ENCODE measurements at regions not wholly inside any gene's neighbourhood (a gene's known extent, or its start where the extent isn't known, plus 50 kb on each side); places are given as distances from the start of the nearest gene placed in this dataset.
A peak's percentile ranks its signal among the peaks of the same experiment; 100 is the strongest.
"Not testable (repeated sequence)": the region's sequence is repeated elsewhere in the genome, so short reads cannot be mapped to it uniquely, and the experiment has no call there.

DNA sequence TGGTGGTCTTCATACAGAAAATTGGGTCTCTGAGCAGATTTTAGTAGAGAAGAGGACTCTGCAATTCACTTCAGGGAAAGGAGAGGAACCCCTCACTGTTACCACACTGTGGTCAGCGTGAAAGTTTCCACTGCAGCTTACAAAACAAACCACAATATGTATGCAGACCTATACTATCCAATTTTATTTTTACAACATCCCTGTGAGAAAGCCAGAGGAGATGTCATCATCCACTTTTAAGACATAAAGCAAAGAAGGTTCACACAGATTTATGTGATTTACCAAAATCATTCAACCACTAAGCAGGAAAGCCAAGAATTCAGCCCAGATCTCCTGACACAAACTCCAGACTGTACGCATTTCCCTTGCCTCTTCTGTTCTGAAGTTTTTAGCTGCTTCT, 442.4 kb downstream of the FRK start:
- DNase-seq = no peak

DNA sequence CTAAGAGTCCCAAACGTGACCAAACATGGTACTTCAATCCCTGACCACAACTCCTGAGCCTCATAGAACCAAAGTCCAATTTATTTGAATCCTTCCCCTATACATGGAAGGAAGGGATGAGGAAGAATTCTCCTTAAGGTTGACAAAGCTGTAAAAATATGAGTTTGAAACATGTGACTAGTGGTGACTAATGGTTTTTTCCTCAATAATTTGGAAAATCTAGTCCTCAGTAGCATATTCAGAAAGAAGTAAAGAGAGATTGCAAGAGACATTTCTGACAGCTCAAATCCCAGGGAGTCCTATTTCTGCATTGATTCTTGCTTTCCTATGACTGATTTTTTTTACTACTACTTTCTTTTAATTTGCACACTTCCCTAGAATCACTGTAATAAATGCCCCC, 443.7 kb downstream of the FRK start:
- no peak for DNase-seq

DNA sequence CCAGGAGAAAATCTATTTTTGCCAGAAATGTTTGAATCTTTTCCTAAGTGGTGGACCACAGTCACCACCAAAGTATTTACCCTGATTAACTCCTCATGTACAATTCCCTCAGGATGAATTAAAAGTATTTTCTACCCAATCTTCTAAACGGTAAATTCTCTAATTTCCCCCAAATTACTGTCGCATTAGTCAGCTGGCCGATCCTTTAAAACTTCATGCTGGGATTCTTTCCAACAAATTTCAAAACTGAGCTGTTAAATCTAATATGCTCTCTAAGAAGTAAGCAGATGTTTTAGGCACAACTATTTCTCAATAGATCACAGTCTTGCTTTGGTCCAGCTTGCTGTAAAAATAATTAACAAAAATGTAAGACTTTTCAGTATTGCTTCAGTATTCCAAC, 447.2 kb downstream of the FRK start:
- peak; percentile 73 for DNase-seq

DNA sequence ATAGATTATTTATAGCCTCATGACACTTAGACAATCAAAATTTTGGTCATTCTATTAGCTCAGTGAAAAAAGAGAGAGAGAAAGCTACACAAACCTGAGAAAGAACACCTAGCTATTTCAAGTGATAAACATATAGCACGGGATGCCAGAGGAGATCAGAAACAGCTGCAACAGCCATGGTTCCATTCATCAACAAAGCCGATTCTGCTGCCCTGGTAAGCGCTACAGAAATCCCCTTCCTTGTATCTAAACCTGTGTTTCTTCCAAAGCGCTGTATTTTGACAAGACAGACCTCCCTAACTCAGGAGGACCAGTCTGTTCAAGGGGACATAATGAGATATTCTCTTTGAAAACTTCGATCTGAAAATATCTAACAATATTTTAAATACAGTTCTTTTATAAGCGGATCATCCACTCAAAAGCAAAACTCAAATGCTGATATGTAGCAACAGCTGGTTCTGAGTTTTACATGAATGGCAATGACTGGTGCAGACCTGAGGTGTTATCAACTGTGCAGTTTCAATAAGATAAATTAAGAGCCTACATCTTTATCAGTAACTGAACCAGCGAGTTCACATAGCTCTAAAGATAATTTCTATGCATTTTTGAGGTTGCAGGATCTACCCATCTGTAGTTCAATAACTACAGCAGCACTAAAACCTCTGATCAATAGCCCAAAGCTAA, 447.8 kb downstream of the FRK start:
- DNase-seq = no peak

DNA sequence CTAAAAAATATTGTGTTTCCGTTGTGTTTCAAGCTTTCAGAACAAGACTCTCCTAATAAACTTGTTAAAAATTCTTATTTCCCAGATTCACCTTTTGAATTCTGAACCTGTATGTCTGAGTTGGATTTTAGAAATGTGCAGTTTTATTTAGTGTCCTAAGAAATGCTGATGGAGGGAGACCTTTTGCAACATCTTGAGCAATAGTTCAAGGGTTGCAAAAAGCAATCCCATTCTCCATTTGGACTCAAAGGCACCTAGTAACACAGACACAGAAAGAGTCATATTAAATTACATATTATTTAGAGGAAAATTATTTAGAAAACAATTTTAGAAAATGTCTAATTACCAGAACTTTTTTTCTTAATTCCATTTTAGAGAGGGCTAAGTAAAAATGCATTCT, 448.5 kb downstream of the FRK start:
- DNase-seq = no peak

DNA sequence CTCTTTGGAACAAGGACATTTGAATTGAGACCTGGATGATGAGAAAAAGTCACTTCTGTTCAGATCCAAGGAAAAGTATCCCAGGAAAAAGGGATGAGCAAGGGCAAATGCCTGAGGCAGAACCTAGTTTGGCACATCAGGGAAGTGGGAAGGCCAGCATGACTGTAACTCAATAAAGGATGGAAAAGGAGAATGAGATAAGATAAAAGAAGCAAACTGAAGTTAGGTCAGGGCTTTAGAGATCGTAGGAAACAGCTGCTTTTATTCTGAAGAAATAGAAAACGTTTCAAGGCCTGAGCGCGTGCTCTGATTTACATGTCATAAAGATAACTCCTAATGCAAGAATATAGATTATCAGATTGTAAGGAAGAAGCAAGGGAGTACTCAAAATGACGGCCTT, 450.0 kb downstream of the FRK start:
- DNase-seq = no peak

DNA sequence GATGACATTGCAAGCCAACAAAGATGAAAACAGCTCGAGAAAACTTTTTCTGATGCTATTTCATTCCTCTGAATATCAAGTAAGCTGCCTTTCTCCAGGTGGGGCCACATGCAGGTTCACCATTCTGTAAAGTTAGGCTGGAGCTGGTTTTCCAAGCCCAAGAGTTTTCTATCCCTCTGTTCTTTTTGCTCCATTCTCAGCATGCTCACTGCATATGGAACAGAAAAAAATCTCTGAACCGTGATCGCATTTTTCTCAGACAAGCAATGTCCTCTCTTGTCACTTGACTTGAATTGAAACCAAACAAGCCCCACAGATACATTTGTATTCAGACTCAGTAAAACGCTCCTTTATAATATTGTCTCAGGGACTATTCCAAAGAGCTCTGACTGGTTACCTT, 451.6 kb downstream of the FRK start:
- no peak for DNase-seq

DNA sequence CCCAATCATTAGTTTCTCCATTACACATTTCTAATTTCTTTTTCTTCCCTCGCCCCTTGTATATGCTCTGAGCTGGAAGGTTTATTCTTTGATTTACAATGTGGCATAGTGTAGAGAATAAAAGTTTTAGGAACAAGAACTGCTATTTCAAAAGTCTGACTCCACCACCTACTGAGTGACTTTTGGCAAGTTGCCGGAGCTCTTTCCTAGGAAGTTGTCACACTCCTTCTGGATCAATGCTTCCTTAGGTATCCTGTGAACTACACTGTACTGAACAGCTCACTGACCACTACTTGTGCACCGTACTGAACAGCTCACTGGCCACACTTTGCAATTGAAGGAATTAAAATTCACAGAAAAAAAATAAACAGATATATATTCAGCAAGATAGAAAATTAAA, 458.2 kb downstream of the FRK start:
- DNase-seq = no peak

DNA sequence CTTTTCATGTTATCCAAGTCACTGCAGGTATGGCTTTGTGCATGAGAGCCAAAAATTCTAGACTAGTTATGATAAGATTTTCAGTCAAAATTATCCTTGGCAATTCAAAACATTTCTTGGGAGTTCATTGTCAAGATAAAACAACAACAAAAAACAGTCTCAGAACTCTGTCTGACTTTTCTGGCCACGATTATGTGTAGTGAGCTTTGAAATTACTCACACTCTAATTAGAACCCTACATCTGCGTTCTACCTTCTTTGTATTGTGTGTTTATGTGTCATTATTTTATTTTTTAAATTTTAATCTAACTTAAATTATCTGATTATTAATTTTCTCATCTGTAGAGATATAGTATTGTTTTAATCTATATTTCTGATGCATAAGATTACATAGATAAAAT, 459.2 kb downstream of the FRK start:
- DNase-seq = no peak

DNA sequence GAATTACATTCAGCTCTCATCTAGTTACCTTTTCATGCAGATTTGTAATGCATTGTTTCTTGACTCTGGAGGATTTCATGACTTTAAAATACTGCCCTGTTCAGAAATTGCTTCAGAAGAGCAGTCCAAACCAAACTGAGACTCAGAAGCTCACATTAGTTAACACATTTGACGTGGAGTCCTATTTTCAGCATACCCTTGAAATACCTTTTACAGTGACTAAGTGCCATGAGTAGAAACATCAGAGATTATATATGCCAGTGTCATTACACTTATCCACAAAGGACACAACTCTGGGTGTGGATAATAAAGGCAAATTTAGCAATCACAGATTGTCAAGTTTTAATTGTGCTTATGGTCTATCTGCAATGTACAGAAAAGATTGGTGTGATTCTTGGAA, 459.6 kb downstream of the FRK start:
- DNase-seq = no peak

DNA sequence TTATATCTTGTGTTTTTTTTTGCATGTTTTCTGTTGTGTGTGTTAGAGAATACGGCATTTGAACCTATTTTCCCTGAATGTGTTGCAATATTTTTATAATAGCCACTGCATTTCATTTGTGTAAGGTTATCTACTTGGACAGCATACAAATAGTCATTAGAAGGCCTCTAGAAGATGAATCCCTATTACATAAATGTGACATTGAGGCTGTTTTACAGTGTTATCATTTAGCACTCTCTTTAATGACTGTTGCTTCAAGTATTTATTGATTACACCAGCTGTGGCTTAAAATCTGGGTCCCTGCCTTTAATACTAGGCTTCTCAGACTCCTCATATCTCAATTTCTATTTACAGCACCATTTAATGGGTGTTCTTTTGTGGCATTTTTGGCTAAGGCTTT, 465.8 kb downstream of the FRK start:
- DNase-seq = no peak

DNA sequence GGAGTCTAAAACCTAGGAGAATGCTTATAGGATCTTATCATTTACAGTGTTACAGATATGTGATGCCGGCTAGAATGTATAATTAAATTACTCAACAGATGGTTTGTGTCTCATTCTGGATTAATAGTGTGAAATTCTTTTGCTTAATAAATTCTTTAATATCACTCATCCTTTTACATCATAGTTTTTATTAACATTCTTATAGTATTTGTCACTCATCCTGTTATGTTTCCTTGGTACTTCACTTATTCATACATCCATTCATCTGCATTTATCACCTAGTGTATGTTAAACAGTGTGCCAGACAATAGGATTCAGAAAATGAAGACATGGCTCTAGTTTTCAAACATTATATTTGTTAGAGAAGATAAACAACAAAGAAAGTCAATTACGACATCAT, 468.7 kb downstream of the FRK start:
- DNase-seq = peak; percentile 2

DNA sequence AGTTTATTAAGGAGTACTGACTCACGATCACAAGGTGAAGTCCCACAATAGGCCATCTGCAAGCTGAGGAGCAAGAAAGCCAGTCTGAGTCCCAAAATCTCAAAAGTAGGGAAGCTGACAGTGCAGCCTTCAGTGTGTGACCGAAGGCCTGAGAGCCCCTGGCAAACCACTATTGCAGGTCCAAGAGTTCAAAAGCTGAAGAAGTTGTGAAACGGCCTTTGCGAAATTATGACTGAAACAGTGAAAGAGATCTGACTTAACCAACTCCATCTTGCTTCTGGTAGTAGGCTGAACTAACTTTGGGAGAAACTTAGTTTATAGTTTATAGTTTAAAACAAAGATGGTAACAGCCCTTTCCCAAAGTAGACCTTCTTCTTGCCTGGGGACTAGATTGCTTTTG, 471.6 kb downstream of the FRK start:
- DNase-seq = not testable (repeated sequence)

DNA sequence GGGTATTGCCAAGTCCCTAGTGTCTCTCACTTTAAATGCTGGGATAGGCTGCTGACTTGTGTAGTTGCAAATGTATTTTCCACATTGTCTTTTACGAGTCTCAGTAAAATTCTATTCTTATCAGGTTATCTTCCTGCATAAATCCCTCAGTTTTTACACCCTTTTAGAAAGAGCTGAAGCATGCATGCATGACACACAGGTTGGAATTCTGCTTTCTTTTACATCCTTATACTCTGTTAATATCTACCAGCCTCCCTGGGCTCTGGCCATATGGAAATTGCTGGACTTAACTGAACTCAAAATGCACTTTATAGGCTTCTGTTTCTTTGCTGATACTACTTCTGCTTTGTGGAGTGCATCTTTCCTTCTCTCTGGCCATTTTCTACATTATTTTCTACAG, 477.4 kb downstream of the FRK start:
- no peak for DNase-seq

DNA sequence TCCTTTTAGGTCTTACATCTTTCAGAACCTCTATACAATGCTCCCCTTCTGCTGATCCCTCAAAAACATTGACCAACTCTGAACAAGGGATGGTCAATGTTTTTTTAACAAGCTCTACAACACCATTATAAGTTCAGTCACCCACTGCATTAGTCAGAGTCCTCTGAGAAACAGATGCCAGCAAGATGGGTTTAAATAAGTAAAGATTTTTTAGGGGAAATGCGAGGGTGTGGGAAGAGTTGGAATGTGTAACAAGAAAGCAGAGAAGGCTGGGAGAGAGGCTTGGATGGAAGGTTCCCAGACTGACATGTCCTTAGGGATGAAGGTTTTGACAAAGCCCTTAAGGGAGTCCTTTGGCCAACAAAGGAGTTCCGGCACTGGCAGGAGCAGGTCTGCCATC, 478.3 kb downstream of the FRK start:
- no peak for DNase-seq

DNA sequence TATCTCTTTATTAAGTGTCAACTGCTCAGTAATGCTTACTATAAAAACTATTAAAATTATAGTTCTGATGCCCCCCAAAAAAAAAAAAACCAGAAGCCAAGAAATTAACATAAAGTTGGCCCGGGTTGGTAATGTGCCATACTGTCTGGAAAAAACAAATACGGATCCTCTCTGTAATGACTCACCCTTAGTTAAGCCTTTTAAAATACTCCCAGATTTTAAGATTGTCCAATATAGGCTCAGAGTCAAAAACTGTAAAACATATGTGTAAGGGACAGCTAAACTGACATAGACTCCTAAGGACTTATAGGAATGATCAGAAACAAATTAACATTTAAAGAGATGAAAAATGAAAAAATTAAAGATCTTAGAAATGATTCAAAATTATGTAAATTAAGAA, 481.1 kb downstream of the FRK start:
- DNase-seq = not testable (repeated sequence)

DNA sequence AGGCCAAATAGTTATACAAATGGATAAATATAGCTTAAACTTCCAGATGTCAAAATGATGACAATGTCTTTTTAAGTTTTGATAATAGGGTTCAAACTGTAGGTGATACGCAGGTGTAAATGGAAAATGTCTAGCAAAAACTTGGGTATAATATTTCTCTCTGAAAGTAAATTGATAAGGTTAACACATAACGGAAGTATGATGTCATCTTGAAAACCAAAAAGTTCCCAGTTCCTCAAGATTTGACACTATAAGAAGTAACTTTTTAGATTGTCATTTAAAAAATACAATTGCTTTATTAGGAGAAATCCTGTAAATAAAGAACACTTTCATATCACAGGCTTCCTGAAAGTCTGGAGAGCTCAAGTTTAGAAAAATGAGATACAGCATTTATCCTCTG, 483.4 kb downstream of the FRK start:
- no peak for DNase-seq

DNA sequence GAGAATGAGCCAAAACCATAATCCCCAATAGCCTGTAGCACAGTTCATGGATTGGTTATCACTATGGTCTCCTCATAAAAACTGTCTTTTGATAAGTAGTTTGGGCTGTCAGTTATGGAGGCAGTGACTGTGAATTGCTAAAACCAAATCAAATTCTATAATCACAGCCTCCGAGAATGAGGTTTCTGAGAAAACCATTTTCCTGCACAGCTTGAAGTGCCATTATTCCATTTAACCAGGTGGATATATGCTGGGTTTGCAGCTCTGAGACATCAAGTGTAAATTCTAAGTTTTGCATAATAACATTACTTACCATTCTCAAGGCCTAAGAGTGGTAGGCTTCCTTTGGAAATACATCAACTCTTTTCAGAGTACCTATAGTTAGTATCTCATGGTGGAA, 485.4 kb downstream of the FRK start:
- no peak for DNase-seq

DNA sequence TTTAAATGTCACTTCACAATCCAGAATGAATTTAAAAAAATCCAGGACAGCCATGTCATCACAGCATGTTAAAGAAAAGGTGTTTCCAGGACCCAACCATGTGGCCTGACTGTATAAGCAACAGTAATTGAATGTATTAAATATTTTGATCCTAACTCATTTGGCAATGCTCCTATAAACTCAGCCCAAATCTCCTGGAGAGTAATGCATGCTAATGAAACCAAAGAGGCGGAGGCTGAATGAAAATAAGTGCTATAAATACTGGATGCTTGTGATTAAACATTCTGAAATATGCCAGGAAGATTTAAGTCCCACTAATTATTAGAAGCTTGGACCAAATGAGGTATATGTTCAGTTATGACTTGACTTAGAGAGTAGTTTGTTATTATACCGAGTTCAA, 486.8 kb downstream of the FRK start:
- no peak for DNase-seq

DNA sequence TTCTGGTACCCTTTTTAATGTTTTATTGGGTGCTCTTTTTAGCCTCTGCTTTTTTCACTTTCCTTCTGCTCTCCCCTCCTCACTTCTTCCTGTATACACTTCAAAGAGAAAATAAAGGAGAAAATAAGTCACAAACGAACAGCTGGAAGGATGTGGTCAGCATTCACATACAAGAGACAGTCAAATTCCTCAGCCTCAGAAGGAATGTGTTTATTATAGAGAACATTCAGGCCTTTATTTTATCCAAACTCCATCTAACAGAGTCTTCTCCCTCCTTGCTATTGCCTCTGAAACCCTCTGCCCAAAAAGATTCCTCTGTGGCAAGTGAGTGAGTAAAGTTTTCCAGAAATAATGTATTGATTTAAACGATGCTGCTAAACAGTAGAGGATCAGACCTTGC, 490.4 kb downstream of the FRK start:
- DNase-seq = peak; percentile 2

DNA sequence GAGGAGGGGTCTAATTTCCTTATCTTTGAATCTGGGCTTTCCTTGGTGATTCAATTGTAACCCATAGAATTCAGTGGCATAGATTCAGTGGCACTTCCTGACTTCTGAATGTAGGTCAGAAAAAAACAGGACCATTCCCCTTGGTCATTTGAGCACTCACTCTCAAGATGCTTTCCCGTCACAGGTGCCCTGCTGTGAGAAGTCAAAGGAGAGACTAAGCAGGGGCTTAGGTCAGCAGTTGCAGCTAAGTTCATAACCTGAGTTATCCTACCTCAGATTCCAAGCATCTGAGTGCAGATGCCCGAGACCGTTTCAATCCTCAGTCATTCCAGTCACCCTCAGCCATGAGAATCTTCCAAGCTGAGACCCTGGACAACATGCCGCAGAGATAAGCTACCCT, 506.6 kb downstream of the FRK start:
- DNase-seq = no peak

DNA sequence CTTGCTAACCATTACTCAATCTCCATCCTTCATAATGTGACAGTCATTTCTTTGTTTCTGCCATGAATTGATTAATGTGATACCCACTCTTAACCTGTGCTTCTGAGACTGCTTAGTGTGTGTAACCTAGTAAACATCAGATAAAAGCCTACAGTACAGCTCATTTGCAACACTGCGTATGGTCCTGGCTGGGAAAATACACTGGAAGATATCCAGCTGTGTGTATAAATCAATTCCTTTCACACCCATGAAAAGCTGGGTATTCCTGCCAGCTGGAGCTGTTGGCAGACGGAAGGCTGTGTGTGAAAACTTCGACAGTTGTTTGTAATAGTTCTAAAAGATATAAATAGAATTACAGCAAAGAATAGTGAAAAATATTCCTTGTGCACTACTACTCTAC, 509.2 kb downstream of the FRK start:
- no peak for DNase-seq

DNA sequence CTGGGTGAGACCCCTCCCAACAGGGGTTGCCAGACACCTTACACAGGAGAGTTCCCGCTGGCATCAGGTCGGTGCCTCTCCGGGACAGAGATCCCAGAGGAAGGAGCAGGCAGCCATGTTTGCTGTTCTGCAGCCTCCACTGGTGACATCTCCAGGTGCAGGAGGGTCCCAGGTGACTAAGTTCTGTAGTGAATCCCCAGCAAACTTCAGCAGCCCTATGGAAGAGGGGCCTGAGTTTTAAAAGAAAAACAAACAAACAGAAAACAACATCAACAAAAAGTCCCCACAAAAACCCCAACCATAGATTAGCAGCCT, 515.1 kb downstream of the FRK start:
- DNase-seq = no peak

DNA sequence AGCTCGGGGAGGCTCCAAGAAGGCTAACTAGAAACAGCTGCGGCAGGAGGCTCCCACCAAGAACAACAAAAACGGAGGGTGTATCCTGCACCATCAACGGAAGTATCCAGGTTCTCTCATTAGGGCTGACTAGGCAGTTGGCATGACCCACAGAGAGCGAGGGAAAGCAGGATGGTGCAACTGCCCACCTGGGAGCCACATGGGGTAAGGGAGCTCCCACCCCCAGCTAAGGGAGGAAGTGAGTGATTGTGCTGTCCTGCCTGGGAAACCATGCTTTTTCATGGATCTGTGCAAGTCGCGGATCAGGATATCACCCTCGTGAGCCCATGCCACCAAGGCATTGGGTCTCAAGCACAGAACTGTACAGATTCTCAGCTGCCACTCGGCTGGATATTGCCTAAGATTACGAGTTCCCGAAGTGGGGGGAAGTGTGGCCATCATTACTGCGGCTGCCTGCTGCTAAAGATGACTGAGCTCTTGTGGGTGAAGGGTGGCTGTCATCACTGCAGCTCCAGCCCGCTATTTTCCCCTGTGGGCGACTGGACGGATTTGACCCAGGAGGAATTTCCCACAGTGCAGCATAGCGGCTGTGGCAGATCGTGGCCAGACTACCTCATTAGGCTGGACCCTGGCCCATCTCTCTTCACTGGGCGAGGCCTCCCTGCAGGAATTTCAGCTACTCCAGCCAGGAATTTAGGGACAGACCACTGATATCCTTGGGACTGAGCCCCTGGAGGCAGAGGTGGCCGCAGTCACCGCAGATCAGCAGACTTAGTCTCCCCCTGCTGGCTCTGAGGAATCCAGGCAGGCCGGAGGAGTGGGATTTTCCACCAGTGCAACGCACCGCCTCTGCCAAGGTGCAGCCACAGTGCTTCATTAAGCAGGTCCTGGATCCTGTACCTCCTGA, 515.7 kb downstream of the FRK start:
- no peak for DNase-seq

All from HCEC 1CT (cell line).